ENCODE measurements at regions not wholly inside any gene's neighbourhood (a gene's known extent, or its start where the extent isn't known, plus 50 kb on each side); places are given as distances from the start of the nearest gene placed in this dataset.

GRCh38 chr3:57009802-57010201 lies 50.7 kb upstream of the SPATA12 start:
- ChIA-PET CTCF (no interaction called here), POLR2A (no interaction called here)
- intact Hi-C loops (cut with micrococcal nuclease): no loop called here
- H3K9me3 Mint-ChIP-seq: no peaks in the 10 kb centered on the region
- H3K4me3 Mint-ChIP-seq: no peak overlapping the region
- H3K4me1 Mint-ChIP-seq (ENCODE audit: low read depth): peaks cover 8% of the 10 kb centered on the region
- H3K27me3 Mint-ChIP-seq: no peaks in the 10 kb centered on the region
- TF ChIP-seq, protein P1, sequence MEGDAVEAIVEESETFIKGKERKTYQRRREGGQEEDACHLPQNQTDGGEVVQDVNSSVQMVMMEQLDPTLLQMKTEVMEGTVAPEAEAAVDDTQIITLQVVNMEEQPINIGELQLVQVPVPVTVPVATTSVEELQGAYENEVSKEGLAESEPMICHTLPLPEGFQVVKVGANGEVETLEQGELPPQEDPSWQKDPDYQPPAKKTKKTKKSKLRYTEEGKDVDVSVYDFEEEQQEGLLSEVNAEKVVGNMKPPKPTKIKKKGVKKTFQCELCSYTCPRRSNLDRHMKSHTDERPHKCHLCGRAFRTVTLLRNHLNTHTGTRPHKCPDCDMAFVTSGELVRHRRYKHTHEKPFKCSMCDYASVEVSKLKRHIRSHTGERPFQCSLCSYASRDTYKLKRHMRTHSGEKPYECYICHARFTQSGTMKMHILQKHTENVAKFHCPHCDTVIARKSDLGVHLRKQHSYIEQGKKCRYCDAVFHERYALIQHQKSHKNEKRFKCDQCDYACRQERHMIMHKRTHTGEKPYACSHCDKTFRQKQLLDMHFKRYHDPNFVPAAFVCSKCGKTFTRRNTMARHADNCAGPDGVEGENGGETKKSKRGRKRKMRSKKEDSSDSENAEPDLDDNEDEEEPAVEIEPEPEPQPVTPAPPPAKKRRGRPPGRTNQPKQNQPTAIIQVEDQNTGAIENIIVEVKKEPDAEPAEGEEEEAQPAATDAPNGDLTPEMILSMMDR (IDR thresholded peaks at IDR 0.05): no peak
- no peak for DNase-seq
- H3K27ac Mint-ChIP-seq: no peak overlapping the region
- no peaks in the 10 kb centered on the region for H3K36me3 Mint-ChIP-seq (ENCODE audit: low read depth)
- no peak for ATAC-seq

- no peak for ATAC-seq
- Mint-ChIP-seq H3K4me3 (no peak overlapping the region), H3K27ac (no peak overlapping the region), H3K27me3 (no peaks in the 10 kb centered on the region), H3K36me3 (ENCODE audit: low read depth) (no peaks in the 10 kb centered on the region), H3K9me3 (no peaks in the 10 kb centered on the region), H3K4me1 (ENCODE audit: low read depth) (peaks cover 8% of the 10 kb centered on the region)
- POLR2A ChIA-PET: no interaction called here
- no peak for DNase-seq
- intact Hi-C loops (cut with micrococcal nuclease): no loop called here
- CTCF ChIA-PET: no interaction called here
- TF ChIP-seq, protein P1 (IDR thresholded peaks at IDR 0.05): no peak
Observed at GRCh38 chr3:57009367-57009766, 51.1 kb upstream of the SPATA12 start.

DNA sequence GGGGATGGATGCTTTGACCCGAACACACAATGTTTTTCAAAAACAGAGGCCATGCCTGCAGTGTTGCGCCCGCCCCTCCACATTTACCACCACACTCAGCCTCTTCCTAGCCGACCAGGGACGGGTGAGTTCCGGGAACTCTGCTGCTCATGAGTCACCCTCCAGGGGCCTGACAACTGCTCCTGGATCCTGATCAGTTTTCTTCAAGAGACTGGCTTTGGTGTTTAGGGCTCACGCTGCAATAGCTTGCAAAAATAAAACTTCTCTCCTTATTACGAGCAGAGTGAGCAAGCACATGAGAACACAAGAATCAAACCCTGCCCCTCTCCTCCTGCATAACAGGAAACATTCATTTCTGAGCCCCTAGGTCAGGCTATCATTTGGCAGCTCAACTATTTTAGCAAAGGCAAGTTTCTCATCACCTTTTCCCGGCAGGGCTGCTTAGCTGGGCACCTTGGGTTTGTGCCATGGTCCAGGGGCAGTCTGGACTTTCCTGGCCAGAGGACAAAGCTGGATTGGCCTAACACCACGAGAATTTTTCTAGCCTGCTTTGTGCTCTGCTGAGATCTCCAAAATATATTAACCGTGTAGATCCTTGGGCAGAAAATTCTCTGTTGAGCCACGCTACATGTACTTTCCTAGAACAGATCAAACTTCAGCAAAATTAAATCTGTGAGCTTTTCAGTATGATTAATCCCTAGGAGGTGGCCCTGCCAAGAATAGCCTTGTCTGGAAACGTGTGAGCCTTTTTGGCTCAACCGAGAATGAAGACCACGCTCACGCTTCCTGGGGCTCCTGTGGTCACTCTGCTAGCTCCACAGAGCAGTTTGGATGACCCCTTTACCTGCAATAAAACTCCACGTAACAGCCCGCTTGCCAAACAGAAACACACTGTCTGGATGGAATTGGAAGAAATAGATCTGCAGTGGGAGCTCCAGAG lies 52.7 kb upstream of the SPATA12 start:
- intact Hi-C loops (cut with micrococcal nuclease): no loop called here

DNA sequence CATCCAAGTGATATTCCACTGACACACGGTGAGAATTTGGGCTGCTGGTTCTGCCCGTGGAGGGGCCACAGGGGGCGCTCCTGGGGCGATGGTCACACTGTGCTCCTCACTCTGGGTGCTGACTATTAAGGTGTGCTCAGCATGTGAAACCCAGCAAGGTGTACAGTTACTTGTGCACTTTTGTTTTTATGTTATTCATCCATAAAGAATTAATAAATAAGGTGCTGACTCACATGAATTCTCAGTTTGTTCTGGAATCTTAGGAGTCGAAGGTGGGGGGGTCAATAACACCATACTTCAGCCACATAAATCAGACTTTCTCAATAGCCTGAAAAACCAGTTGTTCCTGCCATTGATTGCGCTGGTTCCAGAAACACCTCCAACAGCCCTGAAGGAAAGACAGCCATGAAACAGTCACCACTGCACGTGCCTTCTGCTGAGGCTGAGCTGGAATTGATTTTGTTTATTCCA lies 53.5 kb upstream of the SPATA12 start:
- Mint-ChIP-seq H3K9me3 (no peaks in the 10 kb centered on the region), H3K27me3 (peaks cover 2% of the 10 kb centered on the region), H3K4me1 (ENCODE audit: low read depth) (peaks cover 8% of the 10 kb centered on the region), H3K4me3 (no peak overlapping the region), H3K27ac (no peak overlapping the region), H3K36me3 (ENCODE audit: low read depth) (no peaks in the 10 kb centered on the region)
- intact Hi-C loops (cut with micrococcal nuclease): no loop called here
- ATAC-seq: no peak
- DNase-seq: no peak
- ChIA-PET POLR2A (no interaction called here), CTCF (interaction anchor here (3.5 to 4.3 kb wide), 2 partner anchors 12 to 19 kb away, joined by 25 to 36 read pairs; no protein-coding TSS in a partner anchor)
- TF ChIP-seq, protein P1 (IDR thresholded peaks at IDR 0.05): no peak

More for the DNA sequence above, 52.7 kb upstream of the SPATA12 start:
- no peaks in the 10 kb centered on the region for H3K36me3 Mint-ChIP-seq (ENCODE audit: low read depth)
- TF ChIP-seq, protein P1 (IDR thresholded peaks at IDR 0.05): no peak
- ChIA-PET POLR2A (no interaction called here), CTCF (interaction anchor here (3.5 to 4.3 kb wide), 2 partner anchors 13 to 19 kb away, joined by 25 to 36 read pairs; no protein-coding TSS in a partner anchor)
- ATAC-seq (peak; percentile 88), DNase-seq (peak; percentile 45)
- H3K9me3 Mint-ChIP-seq: no peaks in the 10 kb centered on the region
- H3K27me3 Mint-ChIP-seq: peaks cover 2% of the 10 kb centered on the region
- no peak overlapping the region for H3K4me3 Mint-ChIP-seq
- peak overlapping the region; percentile 50 for H3K27ac Mint-ChIP-seq
- H3K4me1 Mint-ChIP-seq (ENCODE audit: low read depth): peaks cover 8% of the 10 kb centered on the region

DNA sequence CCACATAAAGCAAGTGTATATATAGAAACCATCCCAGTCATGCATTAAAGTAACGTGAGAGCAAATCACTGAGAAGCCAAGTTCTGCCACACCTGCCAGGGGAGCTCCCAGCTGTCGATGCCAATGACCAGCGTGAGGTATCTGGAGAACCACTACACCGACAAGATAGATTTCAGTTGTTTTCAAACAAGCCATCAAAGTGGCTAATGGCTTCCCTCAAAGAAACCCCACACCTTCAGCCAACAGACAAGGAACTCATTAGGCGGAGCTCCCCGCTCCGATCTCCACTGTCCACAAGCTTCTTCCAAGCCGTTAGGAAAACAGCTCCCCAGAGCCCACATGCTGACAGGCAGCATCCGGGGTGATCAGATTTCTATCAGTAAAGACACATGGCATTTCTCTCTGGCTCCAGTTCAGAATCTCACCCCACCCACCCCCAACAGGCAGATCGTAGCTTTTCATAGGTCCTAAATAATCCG lies 54.2 kb upstream of the SPATA12 start:
- DNase-seq (no peak), ATAC-seq (no peak)
- TF ChIP-seq, protein P1 (IDR thresholded peaks at IDR 0.05): no peak
- POLR2A ChIA-PET: no interaction called here
- Mint-ChIP-seq H3K27me3 (peaks cover 2% of the 10 kb centered on the region), H3K27ac (no peak overlapping the region), H3K4me3 (no peak overlapping the region), H3K36me3 (ENCODE audit: low read depth) (no peaks in the 10 kb centered on the region), H3K4me1 (ENCODE audit: low read depth) (peaks cover 8% of the 10 kb centered on the region), H3K9me3 (no peaks in the 10 kb centered on the region)
- intact Hi-C loops (cut with micrococcal nuclease): no loop called here
- CTCF ChIA-PET: interaction anchor here (3.5 to 4.3 kb wide), 2 partner anchors 11 to 18 kb away, joined by 25 to 36 read pairs; no protein-coding TSS in a partner anchor
